Glomerular endothelial cell (primary cell): ENCODE measurements at regions not wholly inside any gene's neighbourhood (a gene's known extent, or its start where the extent isn't known, plus 50 kb on each side); places are given as distances from the start of the nearest gene placed in this dataset.

Source experiments
- DNase-seq: peaks from one replicate; pipeline ENCODE4 v3.0.0-alpha.2; 2011; ENCODE audit warnings: low read depth, low spot score; ENCODE audit errors: extremely low read depth

- DNase-seq: no peak
Measured at GRCh38 chr2:191738003-191738402, 60.1 kb downstream of the NABP1 start.

GRCh38 chr2:191738667-191739066 is 60.7 kb downstream of the NABP1 start:
- DNase-seq: no peak

DNA sequence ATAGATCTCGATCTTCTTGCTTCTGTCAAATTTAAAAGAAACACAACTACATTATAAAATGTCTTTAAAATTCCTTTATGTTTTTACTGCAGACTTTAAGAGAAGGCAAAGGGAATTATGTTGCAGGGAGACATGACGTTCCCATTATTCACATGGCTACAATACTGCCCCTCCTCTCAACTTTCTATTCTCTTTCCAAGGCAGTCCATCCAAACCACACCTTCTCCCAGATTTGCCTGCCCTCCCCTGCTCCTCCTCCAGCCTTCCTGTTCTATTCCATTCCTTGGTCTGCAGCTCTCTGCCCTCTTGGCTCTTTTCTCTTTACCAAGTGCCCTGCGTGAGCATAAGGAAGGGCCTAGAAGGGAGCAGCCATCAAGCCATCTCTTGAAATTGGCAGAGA is 61.3 kb downstream of the NABP1 start:
- no peak for DNase-seq

DNA sequence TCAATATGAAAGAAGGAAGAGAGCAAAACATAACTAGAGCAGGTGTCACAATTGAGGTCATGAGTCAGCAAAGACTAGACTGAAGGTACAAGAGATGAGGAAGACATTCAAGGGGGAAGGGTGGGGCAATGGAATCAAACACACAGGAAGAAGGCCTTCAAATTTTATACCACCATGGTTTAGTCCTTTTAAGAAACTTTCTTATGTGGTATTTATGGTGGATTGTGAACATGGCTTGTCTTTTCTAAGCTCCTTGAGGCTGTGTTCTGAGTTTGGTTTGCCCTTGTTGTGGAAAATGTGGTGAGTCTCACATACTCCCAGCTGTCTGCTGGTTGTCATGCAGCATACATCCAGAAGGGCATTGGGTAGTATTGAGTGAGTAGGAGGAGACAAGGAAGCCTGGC is 62.1 kb downstream of the NABP1 start:
- no peak for DNase-seq

DNA sequence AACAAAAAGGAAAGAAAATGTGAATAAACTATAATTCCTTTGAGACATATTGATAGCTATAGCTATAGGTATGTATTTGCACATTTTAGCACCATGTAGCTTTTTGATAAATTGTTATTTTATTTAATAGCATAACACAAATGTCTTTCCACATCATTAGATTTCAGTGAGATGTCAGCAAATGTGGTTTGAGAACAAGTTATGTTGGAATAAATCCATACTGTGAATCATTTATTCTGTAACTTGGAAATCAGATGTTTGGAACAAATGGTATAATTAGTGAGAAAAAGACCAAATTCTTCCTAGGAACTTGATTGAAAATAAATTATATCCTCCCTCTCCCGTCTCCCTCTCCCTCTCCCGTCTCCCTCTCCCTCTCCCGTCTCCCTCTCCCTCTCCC is 62.8 kb downstream of the NABP1 start:
- DNase-seq: no peak

DNA sequence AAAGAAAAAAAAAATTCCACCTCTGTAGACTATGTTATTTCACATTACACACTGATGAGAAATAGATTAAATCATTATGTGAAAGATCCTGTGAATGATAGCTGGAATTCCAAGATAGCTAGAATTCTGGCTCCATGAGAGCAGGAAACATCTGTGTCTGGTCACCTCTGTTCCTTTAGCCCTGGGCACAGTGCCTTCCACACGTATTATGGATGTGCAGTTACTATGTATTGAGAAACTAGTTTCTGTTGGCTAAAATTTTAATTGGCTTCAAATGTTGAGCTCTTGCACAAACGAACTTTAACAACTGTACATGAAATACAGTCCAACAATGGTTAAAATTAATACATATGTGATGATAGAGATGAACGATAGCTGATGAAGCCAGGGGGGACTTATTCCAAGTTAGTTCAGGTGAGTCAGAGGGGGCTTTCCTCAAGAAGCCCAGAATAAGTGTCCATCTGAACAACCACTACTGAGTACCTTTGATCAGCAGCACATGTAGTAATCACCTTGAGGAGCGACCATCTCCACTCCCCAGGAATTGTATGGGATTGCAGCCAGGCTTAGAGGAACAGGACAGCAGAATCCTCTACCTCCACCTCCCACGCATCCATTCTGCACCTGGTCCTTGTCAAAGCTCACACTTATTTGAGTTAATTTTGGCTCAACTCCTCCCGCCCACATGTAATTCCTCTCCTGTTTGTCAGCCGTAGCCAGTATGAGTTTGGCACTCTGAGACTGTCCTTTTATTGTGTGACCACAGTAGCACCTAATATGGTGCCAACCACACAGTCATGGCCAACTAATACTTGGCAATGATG is 68.6 kb downstream of the NABP1 start:
- no peak for DNase-seq

DNA sequence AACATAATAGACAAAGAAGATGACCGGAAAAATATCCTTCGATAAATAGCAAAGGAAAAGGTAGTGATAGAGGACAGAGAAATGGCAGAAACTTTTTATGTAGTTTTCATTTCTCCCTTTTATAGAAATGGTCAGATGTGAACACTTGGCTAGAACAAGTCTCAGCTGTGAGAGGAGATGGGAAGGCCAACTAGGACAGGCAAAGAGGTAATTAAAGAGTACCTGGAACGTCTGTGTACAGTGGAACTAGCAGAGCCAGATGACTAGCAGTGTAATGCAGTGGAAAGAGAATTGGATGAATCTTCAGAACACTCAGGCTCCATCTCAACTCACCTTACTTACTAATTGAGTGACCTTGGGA is 69.2 kb downstream of the NABP1 start:
- DNase-seq: no peak

GRCh38 chr2:191748059-191748461 is 70.1 kb downstream of the NABP1 start:
- DNase-seq: no peak

DNA sequence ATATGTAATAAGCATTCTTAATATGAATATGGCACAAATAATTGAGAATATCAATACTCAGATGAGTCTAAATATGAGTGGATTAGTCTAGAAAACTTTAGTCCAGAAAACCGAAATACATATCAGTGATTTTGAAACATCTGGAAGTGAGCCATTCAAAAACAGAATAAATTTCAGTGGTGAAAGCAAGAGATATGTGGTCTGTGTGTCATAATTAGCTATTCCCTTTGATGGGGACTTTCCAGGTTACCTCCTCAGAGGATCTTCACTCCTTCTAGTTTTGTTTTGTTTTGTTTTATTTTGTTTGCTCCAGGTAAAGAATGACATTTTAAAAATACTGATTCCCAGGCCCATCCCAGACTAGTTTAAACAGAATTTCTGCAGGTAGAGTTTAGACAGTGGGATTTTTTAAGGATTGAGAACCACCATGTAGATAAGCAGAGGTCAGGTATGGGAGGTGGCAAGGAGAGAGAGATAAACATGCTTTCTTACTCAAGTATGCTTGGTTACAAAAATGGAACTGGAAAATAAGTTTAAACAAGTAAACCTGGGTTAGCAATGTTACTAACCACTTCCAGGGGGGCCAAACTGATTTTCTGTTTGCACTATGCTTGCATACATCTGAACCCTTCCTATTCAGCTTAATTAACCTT is 70.7 kb downstream of the NABP1 start:
- no peak for DNase-seq

- no peak for DNase-seq
Measured at GRCh38 chr2:191749181-191749540, 71.2 kb downstream of the NABP1 start.

DNA sequence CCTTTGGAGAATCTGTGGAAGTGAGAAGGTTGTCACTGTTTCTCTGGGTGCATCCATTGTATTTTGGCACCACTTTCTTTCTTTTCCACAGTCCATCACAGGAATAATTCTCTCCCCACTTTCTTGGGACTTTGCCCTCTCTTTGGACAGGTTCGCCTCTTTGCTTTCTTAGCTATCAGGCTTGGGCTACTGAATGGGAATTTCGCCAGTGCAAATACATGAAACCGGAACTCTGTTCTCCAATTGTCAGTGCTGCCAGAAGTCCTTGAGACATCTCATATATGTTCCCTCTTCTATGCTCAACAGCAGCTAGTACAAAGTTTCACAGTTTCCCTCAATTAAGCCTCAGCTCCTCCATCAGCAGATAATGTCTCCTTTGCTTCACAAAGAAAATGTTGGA is 76.2 kb downstream of the NABP1 start:
- no peak for DNase-seq

DNA sequence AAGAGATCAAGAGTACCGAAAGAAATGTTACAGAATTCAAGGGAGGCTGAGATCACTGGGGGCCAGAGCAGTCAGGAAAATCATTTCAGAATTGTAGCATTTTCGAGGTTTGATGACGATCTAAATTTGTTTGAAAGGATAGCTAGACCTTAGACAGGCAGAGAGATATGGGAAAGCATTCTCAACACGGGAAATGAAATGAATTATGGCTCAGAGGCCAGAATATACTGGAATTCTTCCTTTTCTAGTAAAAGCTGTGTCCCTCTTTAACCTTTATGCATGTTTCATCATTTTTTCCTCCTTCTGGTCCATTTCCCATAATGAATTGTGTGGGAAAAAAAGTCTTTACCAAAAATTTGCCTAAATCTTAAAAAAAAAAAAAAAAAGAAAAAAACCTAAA is 78.8 kb downstream of the NABP1 start:
- DNase-seq: no peak

GRCh38 chr2:191757208-191757607 is 79.3 kb downstream of the NABP1 start:
- DNase-seq: no peak

GRCh38 chr2:191758518-191759507 is 80.9 kb downstream of the NABP1 start:
- peak; percentile 33 for DNase-seq

DNA sequence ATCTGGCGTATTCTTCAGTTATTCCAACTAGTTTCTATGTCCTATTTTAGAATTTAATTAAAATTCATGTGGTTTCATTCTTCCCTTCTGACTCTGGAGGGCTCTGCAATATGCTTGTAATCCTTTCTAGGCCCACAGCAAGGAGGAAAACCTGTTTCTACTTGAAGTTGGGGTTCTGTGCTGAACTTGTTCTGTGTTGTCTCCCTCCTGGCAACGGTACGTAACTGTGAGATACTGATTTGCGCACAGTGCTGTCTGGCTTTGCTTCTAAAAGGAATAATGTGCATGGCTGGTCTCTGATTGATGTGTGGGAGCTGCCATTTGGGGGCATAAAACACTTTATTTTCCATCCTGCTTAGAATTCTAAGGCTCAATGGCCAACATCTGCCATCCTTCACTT is 81.7 kb downstream of the NABP1 start:
- no peak for DNase-seq

GRCh38 chr2:191760655-191761262 is 82.8 kb downstream of the NABP1 start:
- no peak for DNase-seq

DNA sequence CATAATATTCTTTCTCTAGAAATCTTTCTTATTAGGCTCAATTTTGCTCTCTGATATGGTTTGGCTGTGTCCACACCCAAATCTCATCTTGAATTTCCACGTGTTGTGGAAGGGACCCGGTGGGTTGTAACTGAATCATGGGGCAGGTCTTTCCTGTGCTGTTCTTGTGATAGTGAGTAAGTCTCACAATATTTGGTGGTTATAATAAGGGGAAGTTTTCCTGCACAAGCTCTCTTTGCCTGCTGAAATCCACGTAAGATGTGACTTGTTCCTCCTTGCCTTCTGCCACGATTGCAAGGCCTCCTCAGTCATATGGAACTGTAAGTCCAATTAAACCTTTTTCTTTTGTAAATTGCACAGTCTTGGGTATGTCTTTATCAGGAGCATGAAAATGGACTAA is 73.8 kb downstream of the CAVIN2 start:
- DNase-seq: no peak

DNA sequence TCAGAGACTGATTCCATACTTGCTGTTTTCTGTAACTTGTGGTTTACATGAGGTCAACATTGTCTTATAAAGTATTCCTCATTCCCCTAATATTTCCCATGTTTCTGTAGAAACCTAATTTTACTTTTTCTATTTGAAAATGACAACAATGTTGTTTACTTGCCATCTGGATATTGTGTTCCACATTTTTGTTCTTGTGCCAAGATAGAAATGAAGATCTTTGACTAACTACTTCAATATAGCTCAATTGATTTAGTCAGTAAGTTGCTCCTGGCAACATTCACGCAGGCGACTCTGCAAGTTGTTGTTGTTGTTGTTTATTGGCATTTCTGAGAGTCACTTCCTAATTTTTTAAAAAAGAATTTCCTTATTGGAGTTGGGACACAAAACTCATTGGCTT is 69.5 kb downstream of the CAVIN2 start:
- DNase-seq: no peak

DNA sequence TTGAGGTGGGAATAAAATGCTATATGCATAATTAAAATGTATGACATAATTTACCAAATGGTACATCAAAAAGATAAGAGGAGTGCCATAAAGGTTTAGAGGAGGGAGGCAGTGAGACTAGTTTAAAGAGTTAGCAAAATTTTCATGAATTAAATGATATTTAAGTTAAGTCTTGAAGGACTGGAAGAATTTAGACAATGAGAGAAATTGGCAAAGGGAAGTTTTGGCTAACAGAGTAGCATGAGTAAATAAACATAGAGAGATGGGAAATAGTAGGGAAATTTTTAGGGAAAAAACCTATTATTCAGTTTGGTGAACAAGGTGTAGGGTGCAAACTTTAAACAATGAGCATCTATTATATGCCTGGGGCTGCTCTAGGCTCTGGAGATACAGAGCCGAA is 68.8 kb downstream of the CAVIN2 start:
- DNase-seq: no peak

DNA sequence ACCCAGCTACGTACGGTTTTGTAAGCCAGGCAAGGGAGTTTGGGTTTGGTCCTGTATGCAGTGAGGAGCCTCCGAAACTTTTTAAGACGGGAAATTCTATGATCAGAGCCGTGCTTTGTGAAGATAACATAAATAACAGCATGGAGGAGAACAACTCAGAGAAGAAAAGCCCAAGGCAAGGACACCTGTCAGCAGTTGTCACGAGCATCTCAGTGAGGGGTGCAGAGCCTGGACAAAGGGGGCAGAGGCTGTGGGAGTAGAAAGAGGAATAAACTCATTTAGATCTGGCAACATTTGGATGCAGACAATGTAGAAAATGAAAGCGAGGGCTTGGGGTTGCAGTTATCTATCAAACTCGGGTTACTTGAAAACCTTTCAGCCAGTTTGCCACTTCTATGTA is 64.5 kb downstream of the CAVIN2 start:
- DNase-seq: no peak

- DNase-seq: no peak
Measured at GRCh38 chr2:191783416-191783815, 63.5 kb downstream of the CAVIN2 start.
